AG04449 (cell line): ENCODE measurements at regions not wholly inside any gene's neighbourhood (a gene's known extent, or its start where the extent isn't known, plus 50 kb on each side); places are given as distances from the start of the nearest gene placed in this dataset.
"Not testable (repeated sequence)": the region's sequence is repeated elsewhere in the genome, so short reads cannot be mapped to it uniquely, and the experiment has no call there.

Experiments used
- CTCF ChIA-PET: fragments of 350-600 bp; formaldehyde crosslinking; extraction: SDS; loops from one replicate; lab custom pipeline; 2021; ENCODE audit warnings: antibody characterized with exemption; lab: Yijun Ruan, JAX
- POLR2A ChIA-PET: fragments of 400-600, 350-600 bp; formaldehyde crosslinking; extraction: SDS; loops from one replicate; lab custom pipeline; 2020; ENCODE audit warnings: antibody characterized with exemption, inconsistent platforms; lab: Yijun Ruan, JAX
- DNase-seq: peaks from one replicate; pipeline ENCODE4 v3.0.0-alpha.2; 2010; ENCODE audit warnings: low read depth, low spot score
- H3K4me3 ChIP-seq: 2 replicates; pipeline ENCODE4 v1.5.1; 2011; ENCODE audit warnings: low read depth, mild to moderate bottlenecking, control low read depth, low read length
- CTCF ChIP-seq: IDR thresholded peaks from one replicate; pipeline ENCODE4 v1.5.1; 2011; ENCODE audit warnings: mild to moderate bottlenecking, moderate library complexity, low read length, control low read depth, inconsistent platforms; ENCODE audit not compliant: insufficient read depth; ENCODE audit errors: missing control alignments

GRCh38 chr5:50583621-50584020 lies 82.8 kb upstream of the PARP8 start:
- no peak for TF ChIP-seq CTCF
- H3K4me3 ChIP-seq: no peak overlapping the region
- ChIA-PET POLR2A (no interaction called here), CTCF (no interaction called here)
- DNase-seq: no peak

DNA sequence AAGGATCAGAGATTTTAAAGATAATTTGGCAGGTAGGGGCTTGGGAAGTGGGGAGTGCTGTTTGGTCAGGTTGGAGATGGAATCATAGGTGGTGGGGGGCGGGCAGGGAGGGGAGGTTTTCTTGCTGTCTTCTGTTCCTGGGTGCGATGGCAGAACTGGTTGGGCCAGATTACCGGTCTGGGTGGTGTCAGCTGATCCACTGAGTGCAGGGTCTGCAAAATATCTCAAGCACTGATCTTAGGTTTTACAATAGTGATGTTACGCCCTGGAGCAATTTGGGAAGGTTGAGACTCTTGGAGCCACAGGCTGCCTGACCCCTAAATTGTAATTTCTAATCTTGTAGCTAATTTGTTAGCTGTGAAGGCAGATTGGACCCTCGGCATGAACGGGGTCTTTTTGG lies 78.0 kb upstream of the PARP8 start:
- POLR2A ChIA-PET: not testable (repeated sequence)

GRCh38 chr5:50590444-50591189 lies 75.8 kb upstream of the PARP8 start:
- H3K4me3 ChIP-seq, CTCF ChIA-PET, POLR2A ChIA-PET, DNase-seq: not testable (repeated sequence)

More for the DNA sequence above, 78.0 kb upstream of the PARP8 start:
- DNase-seq, CTCF ChIA-PET, H3K4me3 ChIP-seq: not testable (repeated sequence)

DNA sequence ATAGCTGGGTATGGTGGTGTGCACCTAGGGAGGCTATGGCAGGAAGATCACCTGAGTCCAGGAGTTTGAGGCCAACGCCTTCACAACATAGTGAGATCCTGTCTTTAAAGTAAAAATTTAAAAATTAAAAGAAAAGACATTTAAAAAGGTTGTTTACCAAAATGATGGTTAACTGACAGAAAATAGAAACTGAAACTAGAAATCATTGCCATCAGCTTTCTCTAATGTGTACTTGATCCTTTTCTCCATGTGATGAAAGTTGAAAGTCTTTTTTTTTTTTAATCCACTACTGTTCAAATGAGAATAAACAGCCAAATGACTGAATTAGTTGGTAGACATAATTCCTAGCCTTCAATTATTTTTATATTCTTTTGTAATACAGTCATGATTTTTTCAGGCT lies 75.1 kb upstream of the PARP8 start:
- CTCF ChIA-PET, POLR2A ChIA-PET, H3K4me3 ChIP-seq, DNase-seq: not testable (repeated sequence)

- DNase-seq: no peak
- CTCF ChIA-PET: no interaction called here
- TF ChIP-seq CTCF: no peak
- POLR2A ChIA-PET: no interaction called here
- no peak overlapping the region for H3K4me3 ChIP-seq
These were observed 72.8 kb upstream of the PARP8 start for GRCh38 chr5:50593681-50594080.

DNA sequence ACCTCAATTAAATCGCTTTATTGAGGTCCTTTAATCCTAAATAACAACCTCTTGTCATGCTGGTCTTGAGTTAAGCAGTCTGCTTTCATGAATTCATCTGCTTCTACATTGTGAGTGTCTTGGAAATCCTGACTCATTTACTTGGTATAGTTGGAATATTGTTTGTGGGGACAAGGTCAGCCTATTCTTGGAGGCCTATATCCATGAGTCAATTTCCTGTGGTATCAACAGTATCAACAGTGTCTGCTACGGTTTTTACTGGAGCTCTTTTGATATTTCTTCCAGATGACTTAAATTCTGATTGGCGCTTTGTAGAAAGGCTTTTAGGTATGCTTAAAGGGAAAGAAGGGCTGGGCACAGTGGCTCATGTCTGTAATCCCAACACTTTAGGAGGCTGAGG lies 71.2 kb upstream of the PARP8 start:
- ChIA-PET POLR2A (interaction anchor here (0.6 kb wide), 1 partner anchor 71 kb away, joined by 3 read pairs; the partner anchor contains the start of gene PARP8), CTCF (no interaction called here)
- TF ChIP-seq CTCF: no peak
- peak; percentile 85 for DNase-seq
- H3K4me3 ChIP-seq: no peak overlapping the region

- POLR2A ChIA-PET, DNase-seq, CTCF ChIA-PET, H3K4me3 ChIP-seq: not testable (repeated sequence)
These were observed 64.9 kb upstream of the PARP8 start for GRCh38 chr5:50601576-50601975.

GRCh38 chr5:50606179-50606578 lies 60.3 kb upstream of the PARP8 start:
- CTCF ChIA-PET: no interaction called here
- H3K4me3 ChIP-seq: no peak overlapping the region
- no peak for TF ChIP-seq CTCF
- DNase-seq: no peak
- POLR2A ChIA-PET: no interaction called here

DNA sequence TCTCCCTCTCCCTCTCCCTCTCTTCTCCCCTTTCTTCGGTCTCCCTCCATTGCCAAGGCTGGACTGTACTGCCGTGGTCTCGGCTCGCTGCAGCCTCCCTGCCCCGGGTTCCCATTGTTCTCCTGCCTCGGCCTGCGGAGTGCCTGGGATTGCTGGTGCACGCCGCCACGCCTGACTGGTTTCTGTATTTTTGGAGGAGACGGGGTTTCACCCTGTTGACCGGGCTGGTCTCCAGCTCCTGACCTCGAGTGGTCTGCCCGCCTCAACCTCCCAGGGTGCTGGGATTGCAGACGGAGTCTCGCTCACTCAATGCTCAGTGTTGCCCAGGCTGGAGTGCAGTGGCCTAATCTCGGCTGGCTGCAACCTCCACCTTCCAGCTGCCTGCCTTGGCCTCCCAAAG lies 59.0 kb upstream of the PARP8 start:
- CTCF ChIA-PET, POLR2A ChIA-PET, DNase-seq: not testable (repeated sequence)

GRCh38 chr5:50607953-50608705 lies 58.3 kb upstream of the PARP8 start:
- DNase-seq, H3K4me3 ChIP-seq, POLR2A ChIA-PET, CTCF ChIA-PET: not testable (repeated sequence)

More for the DNA sequence above, 59.0 kb upstream of the PARP8 start:
- not testable (repeated sequence) for H3K4me3 ChIP-seq

- CTCF ChIA-PET, H3K4me3 ChIP-seq, POLR2A ChIA-PET, DNase-seq: not testable (repeated sequence)
These were observed 53.4 kb upstream of the PARP8 start for GRCh38 chr5:50613057-50613456.
